DMS79 (cell line): ENCODE measurements at regions not wholly inside any gene's neighbourhood (a gene's known extent, or its start where the extent isn't known, plus 50 kb on each side); places are given as distances from the start of the nearest gene placed in this dataset.
"Not testable (repeated sequence)": the region's sequence is repeated elsewhere in the genome, so short reads cannot be mapped to it uniquely, and the experiment has no call there.

Source experiments
- DNase-seq: peaks from one replicate; lab custom pipeline; 2025; lab: John Stamatoyannopoulos, UW

DNA sequence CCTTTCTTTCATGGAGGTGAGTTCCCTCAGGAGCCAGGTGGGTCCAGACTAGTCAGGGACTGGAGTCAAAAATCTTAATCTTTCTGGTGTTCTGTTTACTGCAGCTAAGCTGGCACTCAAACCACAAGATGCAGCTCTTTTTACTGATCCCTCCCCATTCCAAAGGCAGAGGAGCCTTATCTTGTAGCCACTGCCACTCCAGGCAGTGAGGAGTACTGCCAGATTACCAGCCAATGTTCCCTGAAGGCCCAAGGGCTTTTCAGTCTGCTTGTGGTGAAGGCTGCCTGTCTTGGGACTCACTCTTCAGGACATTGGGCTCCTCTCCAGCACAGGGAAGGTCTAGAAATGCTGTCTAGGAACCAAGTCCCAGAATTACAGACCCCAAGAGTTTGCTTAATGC lies 490.4 kb upstream of the ADGRB3 start:
- DNase-seq: no peak

DNA sequence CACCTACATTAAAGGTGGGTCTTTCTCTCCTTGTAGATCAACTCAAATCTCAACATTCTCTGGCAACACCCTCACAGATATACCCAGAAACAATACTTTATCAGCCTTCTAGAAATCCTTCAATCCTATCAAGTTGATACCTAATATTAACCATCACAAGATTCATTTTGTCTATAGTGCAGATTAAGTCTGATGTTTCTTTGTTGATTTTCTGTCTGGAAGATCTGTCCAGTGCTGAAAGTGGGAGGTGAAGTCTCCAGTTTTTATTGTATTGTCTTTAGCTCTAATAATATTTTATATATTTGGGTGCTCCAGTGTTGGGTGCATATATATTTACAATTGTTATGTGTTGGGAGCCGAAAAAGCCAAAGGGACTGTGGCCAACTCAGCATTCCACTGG lies 493.9 kb upstream of the ADGRB3 start:
- DNase-seq: no peak

DNA sequence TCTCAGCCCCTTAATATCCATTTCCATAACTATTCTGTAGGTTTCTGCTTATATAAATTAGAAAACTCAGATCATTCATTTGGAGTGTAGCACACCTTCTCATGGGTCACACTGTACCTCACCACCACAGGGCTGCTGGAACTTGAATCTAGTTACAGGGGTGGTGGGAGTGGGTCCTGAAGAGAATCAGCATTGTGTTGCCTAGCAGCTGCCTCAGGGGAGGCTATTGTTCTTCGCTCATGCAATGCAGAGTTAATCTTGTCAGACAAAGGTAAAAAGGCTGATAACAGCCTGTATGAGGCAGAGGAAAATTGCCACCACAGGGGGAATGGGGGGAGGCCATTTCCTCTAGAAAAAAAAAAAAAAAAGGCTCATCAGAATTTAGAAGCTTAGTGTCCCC lies 496.0 kb upstream of the ADGRB3 start:
- no peak for DNase-seq

DNA sequence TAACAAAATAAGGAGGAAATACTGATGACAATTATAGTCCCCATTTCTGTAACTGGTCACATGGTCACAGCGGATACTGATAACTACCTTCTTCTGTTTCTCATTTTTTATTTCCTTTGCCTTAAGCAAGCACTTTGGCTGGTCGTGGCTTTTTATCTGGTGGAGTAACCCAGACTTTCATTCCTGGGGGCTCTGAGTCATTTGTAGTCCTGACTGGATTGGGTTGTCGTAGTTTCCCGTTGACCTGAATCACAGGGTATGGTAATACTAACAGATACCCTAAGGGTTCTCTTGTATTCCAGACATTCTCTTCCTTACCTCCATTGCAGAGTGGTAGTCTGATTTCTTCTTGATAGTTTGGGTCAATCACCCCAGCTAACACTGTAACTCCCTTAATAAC lies 500.3 kb upstream of the ADGRB3 start:
- no peak for DNase-seq

DNA sequence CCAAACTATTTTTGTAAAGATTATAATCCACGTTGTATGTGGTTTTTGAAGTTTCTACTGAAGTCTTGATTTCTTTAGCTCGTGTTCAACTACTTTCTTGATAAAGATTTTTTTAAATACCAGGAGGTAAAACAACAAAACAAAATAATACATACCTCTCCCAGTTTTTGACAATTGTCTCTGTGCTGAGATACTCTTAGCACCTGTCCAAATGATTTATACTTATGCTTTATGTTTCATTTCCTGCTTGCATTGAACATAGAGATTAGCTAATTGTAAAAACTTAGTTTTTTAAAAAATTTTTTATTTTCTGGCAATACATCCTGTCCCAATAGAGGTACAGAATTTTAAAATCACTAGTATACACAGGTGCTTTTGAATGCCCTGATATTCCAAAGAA lies 506.9 kb upstream of the ADGRB3 start:
- DNase-seq: no peak

DNA sequence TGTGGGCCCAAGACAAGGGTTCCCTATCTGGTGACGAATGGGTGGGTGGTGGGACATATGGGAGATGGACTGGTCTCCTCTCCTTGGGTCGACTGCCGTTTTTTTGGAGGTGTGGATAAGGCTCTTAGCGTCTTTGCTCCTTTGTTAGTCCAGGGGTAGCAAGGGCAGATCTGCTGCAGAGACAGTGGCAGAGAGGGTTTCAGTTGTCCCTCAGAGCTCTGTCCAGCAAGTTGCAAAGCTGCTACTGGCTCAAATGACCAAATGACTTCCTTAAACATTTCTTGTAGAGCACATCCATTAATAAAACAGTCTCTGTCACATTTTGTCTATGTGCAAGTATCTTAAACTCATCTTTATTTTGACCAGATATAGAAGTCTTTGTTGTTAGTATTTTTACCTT lies 508.0 kb upstream of the ADGRB3 start:
- no peak for DNase-seq

DNA sequence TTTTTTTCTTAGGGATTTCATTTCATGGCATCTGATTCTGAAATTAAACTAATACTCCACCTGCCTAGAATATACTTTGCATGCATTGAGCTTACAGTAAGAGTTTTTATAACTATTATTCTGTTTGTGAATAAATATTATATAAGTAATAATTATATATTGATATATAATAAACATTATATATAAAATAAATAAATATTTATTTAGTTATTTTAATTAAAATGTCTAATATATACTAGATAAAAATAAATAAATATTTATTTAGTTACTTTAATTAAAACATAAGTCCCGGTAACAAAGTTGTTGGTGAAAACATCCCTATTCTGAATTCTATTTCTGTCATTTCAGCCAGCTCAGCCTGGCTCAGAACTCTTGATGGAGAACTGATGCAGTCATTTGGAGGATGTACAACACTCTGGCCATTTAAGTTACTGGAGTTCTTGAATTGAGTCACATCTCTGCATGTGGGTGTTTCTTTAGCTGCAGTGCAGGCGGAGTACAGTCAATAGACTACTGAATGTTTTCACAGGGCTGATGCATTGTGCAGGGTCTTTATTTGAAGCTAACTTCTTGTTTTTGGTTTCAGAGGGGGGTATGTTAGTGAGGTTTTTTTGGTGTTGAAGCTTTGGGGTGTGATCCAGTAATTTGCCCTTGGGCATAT lies 508.9 kb upstream of the ADGRB3 start:
- no peak for DNase-seq

DNA sequence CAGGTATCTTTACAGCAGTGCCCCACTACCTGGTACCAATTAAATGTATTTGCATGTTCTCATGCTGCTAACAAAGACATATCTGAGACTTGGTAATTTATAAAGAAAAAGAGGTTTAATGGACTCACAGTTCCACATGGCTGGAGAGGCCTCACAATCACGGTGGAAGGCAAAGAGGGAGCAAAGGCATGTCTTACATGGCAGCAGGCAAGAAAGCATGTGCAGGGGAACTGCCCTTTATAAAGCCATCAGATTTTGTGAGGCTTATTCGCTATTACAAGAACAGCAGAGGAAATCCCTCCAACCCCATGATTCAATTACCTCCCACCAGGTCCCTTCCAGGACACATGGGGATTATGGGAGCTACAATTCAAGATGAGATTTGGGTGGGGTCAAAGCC lies 512.1 kb upstream of the ADGRB3 start:
- not testable (repeated sequence) for DNase-seq

DNA sequence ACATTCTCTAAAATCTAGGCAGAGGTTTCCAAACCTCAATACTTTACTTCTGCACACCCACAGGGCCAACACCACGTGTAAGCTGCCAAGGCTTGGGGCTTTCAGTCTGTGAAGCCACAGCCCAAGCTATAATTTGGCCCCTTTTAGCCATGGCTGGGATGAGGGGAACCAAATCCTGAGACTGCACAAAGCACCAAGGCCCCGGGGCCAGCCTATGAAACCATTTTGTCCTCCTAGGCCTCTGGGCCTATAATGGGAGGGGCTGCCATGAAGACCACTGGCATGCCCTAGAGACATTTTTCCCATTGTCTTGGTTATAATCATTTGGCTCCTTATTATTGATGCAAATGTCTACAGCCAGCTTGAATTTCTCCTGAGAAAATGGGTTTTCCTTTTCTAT lies 513.0 kb upstream of the ADGRB3 start:
- DNase-seq: no peak

DNA sequence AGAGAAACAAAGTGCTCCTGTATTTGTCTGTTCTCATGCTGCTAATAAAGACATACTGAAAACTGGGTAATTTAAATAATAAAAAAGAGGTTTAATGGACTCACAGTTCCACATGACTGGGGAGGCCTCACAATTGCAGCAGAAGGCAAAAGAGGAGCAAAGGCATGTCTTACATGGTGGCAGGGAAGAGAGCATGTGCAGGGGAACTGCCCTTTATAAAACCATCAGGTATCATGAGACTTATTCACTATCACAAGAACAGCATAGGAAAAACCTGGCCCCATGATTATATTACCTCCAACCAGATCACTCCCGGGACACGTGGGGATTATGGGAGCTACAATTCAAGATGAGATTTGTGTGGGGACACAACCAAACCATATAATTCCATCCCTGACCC lies 514.1 kb upstream of the ADGRB3 start:
- not testable (repeated sequence) for DNase-seq

DNA sequence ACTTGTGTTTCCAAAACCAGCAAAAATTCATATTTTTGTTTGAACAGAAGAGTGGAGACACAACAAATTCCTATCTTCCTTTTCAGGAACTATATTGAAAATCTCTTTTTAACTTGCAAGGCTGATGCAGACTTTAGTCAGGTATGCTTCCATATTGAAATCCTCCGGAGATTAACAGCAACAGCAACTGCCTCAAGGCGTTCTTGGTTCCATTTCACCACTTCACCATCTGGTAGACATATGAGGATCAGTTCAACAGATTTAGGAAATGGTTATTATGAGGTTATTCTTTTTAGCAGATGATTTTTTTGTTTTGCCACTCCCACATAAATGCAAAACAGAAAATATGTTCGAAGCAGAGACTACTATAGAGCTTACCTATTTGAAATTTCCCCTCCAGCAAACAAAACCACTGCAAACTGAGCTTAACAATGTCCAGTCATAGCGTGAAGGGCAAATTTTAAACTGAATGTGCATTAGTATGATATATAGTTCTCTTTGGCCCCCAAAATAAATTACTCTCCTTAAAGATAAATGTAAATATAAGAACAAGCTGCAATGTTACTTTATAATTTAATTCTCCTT lies 520.5 kb upstream of the ADGRB3 start:
- DNase-seq: no peak

DNA sequence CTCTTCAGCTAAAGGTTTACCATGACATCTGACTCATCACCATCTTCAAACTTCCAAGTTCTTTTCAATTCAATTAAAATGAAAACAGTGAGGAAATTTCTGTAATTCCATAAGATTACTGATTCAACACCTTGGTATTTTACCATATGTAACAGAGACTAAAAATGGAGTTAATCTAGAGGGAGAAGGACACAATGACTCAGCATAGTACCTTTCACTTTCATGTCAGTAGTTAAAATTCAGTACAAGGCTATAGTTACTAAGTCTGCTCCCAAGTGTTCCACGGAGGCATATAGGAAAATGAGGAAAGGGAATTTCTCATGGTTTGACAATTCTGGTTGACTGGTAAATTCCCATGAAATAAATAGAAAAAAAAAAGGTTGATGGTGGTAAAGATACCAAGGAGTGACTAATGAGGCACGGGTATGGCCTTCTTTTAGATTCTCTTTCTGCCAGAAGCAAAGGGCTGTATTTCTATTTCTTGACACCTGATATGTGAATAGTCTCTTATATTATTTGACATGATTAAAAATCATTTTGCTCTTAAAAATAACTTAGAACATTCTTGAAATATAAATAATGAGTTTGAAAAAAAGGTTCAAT lies 526.7 kb upstream of the ADGRB3 start:
- no peak for DNase-seq

DNA sequence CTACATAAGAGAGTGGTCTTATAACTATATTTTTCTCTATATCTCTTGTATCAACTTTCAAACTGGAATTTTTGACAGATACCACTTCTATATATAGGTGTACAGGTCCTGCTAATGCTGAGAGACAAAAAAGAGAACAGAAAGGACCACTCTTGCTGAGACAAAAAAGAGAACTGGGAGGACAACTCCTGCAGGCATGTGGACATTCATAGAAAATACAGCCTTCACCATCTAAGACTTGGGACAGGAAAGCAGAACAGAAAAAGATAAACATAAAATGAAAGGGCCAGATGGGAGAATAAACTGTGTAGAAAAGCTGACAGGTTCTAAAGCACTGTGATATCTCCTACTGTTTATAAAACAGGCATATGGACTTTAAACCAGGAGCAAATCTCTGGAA lies 541.0 kb upstream of the ADGRB3 start:
- no peak for DNase-seq

DNA sequence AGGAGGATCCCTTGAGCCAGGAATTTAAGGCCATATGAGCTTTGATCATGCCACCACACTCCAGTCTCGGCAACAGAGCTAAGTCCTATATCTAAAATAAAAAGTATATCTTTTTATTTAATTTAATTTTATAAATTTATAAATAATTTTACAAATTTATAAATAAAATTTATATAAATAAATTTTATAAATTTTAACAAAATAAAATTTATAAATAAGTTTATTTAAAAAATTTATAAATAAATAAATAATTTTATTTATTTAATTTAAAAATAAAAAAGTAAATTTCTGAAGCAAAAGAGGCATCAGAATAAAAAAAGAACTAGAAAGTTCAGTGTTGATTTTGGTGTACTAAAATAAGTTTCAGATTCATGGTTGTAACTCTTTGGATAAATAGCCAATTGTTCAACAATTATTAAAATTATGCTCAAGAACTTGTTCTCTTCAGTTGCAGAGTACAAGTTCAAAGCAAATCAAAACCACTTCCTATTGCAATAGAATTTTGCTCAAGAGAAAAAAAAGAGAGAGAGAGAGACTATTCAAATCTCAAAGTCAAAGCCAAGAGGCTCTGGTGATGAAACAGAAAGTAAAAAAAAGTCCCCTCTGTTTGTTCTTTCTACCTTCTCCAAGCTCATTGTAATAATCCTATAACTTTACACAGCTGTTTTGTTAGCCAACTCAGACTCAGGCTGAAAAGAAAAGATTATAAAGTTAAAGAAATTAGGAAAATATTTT lies 547.5 kb upstream of the ADGRB3 start:
- DNase-seq: no peak

DNA sequence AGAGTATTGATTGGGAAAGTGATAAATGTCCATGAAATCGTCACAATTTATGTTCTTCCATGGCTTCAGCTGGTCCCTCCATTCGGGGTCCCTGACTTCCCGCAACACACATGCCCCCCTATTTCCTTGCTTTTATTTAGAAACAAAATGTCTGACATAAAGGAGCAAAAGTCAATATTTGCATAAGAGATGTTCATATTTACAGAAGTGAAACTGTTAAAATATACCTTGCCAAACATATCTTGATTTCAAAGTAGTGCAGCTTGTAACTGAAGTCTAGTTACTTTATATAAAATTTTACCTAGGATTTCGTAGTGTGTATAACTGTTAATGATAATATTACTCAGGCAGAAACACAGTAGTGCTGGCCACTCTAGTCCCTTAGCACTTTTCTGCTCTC lies 548.9 kb upstream of the ADGRB3 start:
- DNase-seq: no peak

DNA sequence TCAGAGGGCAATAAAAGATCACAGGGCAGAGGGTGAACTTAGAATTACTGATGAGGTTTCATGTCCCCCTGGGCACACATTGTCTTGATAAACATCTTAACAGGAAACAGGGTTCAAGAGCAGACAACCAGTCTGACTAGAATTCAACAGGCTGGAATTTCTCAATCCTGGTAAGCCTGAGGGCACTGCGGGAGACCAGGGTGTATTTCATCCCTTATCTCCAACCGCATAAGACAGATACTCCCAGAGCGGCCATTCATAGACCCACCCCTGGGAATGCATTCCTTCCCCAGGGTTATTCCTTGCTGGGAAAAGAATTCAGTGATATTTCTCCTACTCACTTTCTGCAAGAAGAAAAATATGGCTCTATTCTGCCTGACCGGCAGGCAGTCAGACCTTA lies 549.5 kb upstream of the ADGRB3 start:
- DNase-seq: not testable (repeated sequence)

DNA sequence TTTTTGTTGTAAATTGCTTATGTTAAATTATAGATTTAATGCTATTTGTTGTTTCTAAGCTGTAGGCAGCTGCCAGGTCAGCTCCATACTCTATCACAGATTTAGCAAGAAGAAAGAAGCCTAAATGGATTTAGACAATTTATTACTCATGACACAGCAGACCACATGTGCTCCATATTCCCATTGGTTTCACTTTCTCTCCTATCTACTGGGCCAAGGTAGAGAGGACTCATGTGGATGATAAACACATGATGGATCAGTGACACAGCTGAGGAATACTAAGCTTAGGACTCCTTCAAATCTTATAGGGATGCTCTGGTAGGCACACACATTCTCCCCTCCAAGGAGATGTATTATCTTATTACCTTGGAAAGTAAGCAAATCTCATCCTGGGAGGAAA lies 553.0 kb upstream of the ADGRB3 start:
- DNase-seq: no peak

DNA sequence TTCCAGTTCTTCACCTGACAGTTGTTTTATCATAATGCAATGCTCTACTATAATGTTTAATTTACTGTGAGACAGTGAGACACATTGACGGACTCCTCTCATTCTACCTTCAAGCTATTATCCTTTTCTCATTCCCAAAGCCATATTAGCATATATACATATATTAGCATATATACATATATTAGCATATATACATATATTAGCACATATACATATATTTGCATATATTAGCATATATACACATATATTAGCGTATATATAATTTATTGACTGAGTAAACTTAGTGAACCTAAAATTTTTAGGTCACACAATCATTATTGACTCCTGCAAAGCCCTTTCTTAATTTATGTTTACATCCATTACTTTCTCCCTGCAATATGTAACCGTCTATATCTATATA lies 555.0 kb upstream of the ADGRB3 start:
- DNase-seq: no peak

DNA sequence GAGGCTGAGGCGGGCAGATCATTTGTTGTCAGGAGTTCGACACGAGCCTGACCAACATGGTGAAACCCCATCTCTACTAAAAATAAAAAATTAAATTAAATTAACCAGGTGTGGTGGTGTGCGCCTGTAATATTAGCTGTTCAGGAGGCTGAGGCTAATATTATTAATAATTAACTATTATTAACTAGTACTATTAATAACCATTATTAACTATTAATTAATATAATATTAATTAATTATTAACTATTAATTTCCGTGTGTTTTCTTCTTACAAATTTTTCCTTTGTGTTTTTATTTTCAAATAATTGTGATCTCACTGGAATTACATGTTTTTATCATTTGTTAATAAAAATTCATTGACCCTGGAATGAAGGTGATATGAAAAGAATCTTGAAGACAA lies 557.4 kb upstream of the ADGRB3 start:
- DNase-seq: no peak

DNA sequence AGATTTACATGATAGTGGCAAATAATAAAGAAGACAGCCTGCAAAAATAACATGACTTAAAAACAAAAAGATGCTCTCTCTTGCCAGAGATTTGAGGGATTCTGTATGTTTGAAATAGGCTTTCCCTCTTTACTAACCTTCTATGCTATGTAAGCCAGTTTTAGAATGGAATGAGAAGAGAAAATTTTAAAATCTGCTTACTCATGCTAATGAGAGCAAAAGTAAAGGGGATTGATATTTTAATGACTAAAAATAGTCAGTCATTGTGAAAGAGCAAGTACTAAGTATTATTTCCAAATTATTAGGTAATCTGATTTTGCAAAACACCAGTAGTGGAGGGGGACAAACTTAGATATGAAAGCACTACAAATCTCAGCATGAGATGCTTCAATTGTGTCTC lies 563.3 kb upstream of the ADGRB3 start:
- DNase-seq: no peak

DNA sequence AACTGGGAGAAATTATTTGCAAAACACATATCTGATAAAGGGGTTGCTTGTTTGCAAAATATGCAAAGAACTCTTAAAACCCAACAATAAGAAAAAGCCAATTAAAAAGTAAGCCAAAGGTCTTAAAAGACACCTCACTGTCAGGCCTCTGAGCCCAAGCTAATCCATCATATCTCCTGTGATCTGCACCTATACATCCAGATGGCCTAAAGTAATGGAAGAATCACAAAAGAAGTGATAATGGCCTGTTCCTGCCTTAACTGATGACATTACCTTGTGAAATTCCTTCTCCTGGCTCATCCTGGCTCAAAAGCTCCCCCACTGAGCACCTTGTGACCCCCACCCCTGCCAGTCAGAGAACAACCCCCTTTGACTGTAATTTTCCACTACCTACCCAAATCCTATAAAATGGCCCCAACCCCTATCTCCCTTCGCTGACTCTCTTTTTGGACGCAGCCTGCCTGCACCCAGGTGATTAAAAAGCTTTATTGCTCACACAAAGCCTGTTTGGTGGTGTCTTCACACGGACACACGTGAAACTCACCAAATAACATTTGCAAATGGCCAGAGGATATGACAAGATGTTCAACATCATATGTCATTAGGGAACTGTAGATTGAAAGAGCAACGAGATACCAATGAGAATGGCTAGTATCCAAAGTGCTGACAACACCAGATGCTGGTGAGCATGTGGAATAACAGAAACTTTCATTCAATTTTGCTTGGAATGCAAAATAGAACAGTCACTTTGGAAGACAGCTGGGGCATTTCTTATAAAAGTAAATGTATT lies 565.0 kb upstream of the ADGRB3 start:
- DNase-seq: no peak

DNA sequence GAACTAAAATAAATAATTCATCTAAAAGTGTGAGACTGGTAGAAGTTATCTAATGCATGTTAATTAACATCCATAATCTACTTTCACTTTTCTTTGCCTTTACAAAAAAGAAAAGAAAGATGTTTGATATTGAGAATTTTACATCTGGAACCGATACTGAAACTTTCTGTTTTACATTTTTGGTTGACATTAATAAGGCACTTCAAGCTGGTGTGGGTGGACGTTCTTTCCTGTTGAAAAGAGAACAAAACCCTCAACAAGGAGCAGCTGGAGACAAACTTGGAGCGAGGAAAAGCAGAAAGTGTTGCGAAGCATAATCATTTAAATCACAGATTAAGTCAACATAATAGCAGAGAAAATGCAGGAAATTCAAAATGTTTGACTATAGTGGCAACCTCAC lies 575.2 kb upstream of the ADGRB3 start:
- DNase-seq: no peak
